AG08396 (cell line): ENCODE measurements at regions not wholly inside any gene's neighbourhood (a gene's known extent, or its start where the extent isn't known, plus 50 kb on each side); places are given as distances from the start of the nearest gene placed in this dataset.
"Not testable (repeated sequence)": the region's sequence is repeated elsewhere in the genome, so short reads cannot be mapped to it uniquely, and the experiment has no call there.

Experiments used
- DNase-seq: peaks from one replicate; pipeline ENCODE4 v3.0.0; 2012; ENCODE audit warnings: low spot score, mixed read lengths

DNA sequence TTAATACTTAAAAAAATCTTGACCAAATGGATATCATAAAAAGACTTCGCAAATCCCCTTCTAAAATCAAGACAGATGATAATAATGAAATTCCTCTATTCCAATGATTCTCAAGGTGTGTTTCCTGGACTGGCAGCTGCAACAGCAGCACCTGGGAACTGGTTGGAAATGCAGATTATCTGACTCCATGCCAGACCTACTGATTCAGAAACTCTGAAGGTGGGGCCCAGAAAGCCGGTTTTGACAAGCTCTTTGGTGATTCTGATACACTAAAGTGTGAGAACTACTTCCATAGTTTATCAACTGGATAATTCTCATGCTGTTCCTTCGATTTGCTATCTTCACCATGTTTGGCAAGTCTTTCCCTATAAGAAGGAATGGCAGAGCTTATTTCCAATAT, 252.1 kb downstream of the COL12A1 start:
- no peak for DNase-seq

DNA sequence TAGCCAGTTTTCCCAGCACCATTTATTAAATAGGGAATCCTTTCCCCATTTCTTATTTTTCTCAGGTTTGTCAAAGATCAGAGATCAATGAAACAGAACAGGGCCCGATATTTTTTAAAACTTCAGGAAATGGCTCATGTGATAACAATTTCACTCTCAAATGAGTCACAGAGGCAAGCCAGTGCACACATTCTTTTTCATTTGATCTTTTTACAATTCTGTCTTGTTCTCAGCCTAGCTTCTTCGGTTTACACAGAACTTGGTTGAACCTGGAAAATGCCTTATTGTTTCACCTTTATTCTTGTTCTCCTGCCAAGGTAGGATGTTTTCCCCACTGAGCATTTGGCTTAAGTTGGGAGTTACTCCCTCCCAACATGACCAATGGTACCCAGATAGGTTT, 258.9 kb downstream of the COL12A1 start:
- peak; percentile 23 for DNase-seq

DNA sequence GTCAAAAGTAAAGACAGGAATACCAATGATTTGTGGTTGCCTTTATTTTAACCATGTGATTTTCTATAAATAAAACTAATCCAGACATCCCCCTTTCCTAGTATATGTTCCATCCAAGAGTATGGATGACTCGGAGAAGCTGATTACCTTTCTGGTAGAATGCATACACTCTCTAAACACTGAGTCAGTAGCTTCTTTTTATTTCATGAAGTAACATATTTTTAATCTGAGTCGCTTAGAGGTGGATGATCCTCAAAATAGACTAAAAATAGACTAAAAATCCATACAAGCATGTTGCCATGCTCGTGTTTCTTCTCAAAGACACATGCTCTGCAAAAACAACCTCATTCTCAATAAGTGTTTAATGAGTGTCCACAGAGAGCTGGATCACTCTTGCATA, 263.7 kb downstream of the COL12A1 start:
- DNase-seq, result no peak

DNA sequence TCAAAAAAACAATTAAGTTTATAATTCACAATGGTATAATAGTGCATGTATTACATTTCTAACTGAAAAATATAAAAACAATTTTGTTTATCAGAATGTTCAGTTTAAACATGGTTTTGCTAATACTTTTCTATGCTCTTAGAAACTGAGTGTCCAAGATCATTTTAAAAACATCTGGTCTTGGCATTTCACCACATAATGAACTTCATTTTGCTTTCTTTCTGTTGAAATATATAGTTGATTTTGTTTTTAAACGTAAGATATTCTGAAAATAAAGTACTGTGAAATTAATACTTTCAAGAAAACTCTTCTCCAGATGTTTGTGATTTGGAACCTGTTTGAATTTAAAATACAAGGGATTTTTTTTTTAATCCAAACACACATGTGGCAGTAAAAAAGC, 264.4 kb downstream of the COL12A1 start:
- DNase-seq, result no peak

DNA sequence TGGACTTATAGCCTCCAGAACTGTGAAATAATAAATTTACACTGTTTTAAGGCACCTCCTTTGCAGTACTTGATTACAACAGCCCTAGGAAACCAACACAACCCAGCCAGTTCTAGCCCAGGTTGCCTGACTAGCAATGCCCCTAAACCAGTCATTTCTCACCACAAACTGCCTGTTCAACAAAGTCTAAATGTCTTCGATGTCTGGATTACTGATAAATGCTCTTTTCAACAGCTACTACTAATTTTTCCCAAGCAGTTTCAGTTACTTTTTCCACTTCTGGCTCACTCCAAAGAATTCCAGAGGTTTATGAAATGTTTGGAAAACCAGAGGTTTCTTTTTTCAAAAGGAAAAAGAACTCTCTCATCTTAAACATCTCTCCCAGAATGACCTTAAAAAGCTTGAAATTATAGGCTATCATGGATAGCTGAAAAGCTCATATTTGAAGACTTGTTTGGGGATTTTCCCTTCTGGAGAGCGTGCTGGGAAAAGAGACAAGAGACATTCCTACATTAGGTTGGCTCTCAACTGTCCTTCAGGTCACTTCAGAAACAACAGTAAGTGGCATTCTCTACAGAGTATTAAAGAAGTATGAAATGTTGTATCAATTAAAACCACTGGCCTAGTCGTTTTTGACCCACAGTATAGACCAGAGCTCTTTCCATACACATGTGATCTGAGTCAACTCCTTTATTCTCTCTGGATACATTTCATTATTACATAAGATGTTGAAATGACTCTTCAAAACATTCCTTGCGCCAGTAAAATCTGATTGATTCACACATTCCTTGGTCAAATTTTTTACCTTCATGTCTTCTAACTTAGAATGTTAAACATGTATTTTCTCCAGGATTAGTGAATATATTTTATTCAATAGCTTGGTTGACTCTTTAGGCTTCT, 265.9 kb downstream of the COL12A1 start:
- no peak for DNase-seq

DNA sequence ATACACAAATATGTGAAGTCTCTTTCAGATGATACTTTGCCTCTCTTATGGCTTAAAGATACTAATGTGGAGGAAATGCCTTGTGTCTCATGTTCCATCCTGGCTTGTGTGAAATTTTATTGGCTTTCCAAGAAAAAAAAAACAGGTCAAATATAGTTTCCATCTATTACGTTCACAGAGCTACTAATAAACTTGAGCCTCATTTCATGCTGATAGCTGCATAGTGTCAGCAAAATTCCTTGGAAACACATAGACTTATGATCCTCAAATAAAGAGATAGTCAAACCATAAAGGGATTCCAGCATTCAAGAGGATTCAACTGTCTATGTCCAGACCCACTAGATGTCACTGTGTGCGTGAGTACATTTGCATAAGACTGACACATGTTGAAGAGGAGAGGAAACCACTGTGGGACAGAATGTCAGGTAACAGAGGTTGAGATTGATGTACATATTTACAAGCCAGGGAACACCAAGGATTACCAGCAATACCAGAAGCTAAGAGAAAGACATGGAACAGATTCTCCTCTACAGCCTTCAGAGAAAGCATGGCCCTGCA, 266.6 kb downstream of the COL12A1 start:
- DNase-seq, result no peak

DNA sequence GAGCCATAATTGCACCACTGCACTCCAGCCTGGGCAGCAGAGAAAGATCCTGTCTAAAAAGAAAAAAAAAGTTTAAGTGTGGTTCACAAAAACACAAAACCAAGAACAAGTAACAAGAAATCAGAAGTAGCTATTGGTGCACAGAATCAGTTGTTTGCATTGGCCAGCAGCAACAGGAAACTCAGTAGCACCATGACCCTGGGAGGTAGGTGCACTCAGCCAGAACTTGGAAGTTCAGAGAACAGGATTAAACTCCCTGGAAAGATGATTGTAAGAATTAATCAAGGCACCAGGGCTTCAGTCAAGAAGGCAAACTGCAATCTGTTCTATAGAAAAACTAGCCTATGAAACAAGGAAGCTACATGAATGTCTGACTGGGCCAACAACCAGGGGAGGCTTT, 267.9 kb downstream of the COL12A1 start:
- no peak for DNase-seq

DNA sequence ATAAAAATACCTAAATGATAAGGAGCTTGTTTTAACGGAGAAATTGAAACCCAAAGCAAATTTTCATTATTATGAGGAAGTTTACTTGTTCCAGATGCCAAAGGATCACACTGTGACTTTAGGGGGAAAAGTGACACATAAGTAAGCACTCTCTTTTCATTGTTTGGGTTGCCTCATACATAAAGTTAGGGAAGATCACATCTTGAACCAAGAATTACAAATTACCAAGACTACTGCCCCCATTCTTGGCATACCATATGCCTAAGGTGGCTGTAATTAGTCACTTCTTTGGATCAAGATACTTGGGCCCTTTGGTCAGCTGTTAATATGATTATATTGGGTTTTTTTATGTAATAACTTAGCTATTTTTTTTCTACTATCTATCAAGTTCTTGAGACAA, 269.0 kb downstream of the COL12A1 start:
- peak; percentile 14 for DNase-seq

DNA sequence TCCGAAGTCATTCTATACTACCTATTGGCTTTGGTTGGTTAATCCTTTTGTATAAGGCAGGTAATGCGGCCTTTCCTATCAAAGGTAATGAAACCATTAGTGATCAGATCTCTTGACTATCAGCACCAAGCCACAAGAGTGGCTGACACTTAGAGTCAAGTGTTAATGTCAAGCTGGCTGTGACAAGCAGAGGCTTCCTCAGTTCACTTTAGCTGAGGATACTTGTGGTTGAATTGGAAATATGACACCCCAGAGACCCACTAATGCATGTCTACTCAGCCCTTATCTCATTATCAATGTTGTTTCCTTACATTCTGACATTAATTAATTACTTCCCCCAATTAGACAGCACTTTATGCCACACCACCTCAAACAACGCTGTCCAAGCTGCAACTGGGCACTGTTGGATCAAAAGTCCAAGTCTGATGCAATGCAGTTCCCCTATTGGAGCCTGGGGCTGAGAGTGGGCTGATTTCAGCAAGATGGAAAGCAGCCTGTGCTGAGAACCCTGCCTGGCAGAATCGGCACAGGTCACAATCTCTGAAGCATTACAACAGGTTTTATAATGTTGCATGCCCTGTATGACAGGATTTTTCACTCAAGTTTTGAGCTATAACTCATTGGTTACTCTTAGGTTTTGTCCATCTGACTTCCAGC, 273.5 kb downstream of the COL12A1 start:
- no peak for DNase-seq

DNA sequence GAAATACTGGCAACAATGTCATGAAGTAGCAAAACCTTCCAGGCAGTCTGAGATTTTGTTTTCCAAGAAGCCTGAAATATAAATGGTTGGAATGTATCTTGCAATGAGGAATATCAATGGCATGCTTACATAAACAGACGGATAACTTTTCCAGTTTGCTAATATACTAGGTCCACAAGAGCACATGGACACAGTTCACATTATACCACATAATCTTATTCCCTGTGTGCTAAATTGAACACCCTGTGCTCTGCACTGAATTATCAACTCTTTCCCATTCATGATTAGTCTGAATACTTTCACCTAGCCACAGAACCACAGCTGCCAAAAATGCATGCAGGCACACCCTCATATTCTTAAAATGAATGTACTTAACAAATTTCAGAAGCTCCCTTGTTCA, 274.3 kb downstream of the COL12A1 start:
- DNase-seq, result peak; percentile 45

DNA sequence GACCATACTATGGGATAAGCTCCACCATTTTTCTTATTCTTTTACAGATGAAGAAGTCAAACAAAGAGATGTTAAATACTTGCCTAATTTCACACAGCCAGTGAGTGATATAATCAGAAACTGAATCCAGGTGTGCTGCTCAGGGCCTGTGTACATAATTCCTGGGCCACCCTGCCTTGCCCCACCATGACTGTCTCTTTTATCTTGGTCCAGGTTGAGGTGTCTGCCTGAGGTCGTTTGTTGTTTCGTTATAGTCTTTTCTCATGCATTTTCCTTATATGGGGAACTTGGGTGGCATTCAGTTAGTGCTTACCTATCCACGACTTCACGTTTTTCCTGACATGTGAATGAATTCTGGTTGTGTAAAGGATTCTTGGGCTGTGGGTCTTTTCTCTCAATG, 277.6 kb downstream of the COL12A1 start:
- no peak for DNase-seq

DNA sequence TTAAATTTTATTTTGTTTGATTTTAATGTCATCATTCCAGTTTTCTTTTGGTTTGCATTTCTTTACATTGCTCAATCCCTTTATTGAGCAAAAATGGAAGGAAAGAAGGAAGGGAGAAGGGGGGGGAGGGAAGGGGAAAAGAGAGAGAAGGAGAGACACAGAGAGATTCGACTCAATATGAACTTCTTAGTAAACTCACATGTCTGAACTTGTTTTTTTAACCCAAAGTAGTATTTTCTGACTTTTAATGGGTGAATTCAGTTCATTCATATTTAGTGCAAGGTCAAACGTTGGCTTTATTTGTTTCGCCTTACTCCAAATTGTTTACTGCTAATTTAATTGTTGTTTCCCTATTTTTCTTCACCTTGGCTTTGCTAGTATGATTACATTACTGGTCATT, 278.6 kb downstream of the COL12A1 start:
- DNase-seq, result no peak

DNA sequence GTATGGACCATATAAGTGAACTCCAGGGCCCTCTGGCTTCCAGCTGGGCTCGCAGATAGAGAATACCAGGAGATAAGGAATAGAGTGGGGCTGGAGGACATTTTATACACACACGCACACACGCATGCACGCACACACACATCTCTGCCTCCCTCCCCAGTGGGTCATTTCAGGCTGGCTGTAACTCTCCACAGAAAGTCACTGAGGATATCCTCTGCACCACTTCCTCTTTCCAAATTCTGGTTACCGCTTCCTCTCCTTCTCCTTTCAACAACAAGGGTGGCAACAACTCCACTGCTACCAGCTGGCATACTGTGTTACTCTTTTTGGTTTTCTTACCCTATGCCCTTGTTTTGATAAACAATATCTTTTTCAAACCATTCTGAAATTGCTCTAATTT, 280.2 kb downstream of the COL12A1 start:
- no peak for DNase-seq

DNA sequence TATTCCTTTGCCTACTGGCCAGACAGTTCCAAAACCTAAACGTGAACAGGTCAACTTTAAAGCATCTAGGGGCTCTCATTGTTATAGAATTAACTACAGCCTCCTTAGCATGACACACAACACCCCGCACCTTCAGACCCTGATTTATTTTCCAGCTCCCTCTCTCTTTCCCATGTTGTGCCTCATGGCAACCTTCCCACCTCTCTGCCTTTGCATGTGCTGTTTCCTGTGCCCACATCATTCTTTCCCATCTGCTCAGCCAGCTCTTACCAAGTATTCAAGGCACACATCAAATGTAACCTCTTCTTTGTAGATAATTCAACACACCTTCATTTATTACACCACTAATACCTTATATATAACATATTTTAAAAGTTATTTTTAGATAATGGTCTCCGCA, 291.0 kb downstream of the COL12A1 start:
- DNase-seq, result no peak

DNA sequence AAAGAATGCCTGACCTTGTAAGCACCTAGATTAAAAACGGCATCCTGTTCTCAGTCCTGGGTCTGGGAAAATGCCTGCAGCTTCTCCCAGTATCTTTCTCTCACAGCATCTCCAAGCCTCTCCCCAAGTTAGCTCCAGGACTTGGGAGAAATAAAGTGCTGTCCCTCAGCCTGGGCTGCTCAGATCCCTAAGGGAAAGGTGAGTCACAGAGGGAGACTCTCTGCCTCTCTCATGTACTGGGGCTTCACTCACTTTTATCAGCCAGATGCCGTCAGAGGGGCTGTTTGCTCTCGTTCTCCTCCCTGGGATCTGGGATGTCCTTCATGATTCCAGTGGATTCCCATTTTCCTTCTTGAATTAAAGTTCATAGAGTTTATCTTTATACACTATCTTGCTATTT, 293.6 kb downstream of the COL12A1 start:
- DNase-seq, result no peak

DNA sequence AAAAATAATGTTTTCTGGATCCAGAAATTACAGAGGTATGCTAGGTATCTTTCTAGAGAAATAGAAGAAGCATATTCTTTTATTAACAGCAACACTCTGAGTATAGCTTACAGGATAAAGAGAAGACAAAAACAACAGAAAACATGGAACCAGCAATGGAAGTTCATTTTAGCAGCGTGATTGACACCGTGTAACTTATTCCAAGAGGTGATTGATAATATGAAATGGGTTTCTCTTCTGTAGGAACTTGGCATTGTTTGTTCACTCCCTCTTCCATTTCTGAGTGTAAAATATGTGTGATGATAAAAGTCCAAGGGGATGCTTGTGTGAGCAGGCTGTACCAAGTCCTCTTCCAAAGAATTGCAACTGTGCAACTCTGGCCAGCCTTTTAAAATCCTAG, 303.0 kb downstream of the COL12A1 start:
- DNase-seq, result no peak

DNA sequence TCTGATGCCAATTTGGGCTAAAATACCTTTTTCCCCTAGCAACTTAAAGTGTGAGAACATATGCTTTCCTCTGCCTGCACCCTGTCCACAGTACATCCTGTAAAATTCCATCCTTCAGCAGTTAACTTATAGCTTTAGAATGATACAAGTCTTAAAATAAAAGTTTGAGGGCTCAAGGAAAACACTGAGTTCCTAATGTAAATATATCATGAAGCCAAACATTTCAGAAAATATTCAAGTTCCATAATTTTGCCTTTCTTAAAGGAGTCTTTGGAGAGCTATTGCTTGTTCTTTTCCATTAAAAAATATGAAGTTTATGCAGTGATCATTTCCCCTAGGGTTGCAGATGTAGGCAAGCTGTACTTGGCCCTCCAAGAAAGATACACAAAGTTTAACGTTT, 303.8 kb downstream of the COL12A1 start:
- no peak for DNase-seq

DNA sequence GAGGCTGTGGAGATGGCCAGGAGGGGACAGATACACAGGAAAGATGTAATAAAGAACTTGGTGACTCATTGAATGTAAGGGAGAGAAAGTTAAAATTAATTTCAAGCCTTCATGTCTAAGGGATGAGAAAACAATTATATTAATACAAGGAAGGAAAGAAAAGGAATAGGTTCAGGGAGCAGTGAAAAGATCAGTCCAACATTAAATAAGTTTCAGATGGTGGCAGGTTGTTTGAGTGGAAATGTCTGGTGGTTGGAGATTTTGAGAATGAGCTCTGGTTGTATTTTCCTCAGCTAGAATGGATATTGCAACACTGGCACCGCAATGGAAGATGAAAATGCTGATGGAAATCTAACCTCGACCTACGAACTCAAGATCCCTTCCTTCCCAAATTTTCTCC, 304.3 kb downstream of the COL12A1 start:
- DNase-seq, result no peak

DNA sequence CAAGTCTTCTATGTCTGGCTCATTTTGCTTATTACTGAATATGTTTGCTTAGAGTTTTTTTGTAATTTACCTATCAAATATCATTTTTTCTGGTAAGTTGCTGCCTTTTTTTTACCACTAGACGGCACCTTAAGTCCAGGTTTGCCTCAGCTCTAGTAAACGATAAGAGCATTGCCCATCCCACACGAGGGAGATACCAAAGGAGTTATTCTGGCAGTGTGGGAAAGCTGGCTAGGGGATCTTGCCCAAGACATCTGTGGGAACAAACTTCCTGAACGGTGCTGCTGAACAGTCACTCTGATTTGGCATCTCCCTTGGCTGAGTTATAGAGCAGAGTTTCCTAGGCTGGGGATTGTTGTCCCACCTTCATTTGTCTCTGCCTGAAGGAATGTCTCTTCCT, 306.4 kb downstream of the COL12A1 start:
- no peak for DNase-seq

DNA sequence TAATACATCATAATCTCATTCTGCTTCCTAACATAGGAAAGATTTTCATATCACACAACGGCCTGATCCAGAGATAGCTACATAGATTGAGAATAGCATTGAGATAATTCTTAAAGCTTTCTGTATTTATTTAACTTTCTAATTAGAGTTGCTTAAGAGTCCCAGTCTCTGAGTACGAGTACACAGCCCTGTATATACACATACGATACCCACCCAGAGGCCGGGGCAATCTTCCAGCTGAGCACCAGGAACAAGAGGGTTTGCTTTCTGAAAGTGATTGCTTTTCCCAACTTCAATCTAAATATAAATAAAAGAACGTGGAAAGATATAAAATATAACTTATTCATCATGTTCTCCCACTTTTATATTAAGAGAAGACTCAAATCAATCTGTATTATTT, 313.8 kb downstream of the COL12A1 start:
- no peak for DNase-seq

DNA sequence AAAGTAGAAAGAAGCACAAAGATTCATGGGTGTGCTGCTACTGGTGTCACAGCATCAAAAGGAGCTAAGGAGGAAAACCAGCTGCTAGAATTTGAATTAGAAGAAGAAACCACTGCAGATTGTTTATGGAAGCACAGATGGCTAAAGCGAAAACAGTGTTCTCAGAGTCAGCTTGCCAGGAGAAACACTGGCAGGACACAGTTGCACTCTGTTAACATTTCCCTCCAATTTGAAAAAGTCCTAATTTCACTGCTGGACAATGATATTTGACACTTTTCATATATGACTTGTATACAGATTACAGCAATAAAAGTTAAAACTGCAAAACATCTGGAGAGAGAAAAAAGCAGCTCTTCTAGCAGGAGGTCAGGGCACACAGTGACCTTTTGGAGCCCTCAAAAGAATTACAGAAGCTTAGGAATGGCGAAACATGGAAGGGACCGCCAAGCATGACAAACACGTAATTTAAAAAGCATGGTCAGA, 314.5 kb downstream of the COL12A1 start:
- DNase-seq, result peak; percentile 21

DNA sequence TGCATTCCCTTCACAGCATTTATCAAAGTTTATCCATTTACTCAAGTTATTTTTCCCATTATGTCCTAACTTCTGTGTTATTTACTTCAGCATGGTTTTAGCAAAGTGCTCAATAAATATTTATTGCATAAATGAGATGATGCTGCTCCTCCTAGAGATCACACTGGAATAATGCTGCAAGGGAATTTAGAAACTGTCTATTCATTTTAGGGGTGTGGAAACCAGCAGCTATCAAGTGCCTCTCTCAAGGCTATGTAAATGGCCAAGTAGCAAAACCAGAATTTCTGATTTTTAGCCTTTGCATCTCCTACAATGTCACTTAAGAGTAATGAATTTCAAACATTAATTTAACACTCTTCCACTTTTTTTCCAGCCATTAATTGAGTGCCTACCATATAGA, 316.2 kb downstream of the COL12A1 start:
- no peak for DNase-seq

DNA sequence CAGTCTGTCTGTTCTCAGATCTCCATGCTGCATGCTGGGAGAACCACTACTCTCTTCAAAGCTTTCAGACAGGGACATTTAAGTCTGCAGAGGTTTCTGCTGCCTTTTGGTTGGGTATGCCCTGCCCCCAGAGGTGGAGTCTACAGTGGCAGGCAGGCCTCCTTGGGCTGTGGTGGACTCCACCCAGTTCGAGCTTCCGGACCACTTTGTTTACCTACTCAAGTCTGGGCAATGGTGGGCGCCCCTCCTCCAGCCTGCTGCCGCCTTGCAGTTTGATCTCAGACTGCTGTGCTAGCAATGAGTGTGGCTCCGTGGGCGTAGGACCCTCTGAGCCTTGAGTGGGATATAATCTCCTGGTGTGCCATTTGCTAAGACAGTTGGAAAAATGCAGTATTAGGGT, 317.1 kb downstream of the COL12A1 start:
- not testable (repeated sequence) for DNase-seq
